ENCODE measurements at regions not wholly inside any gene's neighbourhood (a gene's known extent, or its start where the extent isn't known, plus 50 kb on each side); places are given as distances from the start of the nearest gene placed in this dataset.
A peak's percentile ranks its signal among the peaks of the same experiment; 100 is the strongest.

- DNase-seq (ENCODE audit: missing footprints), result no peak
- no peak for ATAC-seq
- intact Hi-C loops (cut with DNase I), result loop anchor here (10.0 kb wide), 1 partner anchor 433 kb away; no protein-coding TSS in a partner anchor
These were observed 125.3 kb downstream of the BUD13 start for GRCh38 chr11:116647305-116648080.

GRCh38 chr11:116646191-116646590 is 126.6 kb downstream of the BUD13 start:
- ATAC-seq (no peak), DNase-seq (ENCODE audit: missing footprints) (no peak)
- intact Hi-C loops (cut with DNase I), result loop anchor here (10.0 kb wide), 1 partner anchor 431 kb away; no protein-coding TSS in a partner anchor

DNA sequence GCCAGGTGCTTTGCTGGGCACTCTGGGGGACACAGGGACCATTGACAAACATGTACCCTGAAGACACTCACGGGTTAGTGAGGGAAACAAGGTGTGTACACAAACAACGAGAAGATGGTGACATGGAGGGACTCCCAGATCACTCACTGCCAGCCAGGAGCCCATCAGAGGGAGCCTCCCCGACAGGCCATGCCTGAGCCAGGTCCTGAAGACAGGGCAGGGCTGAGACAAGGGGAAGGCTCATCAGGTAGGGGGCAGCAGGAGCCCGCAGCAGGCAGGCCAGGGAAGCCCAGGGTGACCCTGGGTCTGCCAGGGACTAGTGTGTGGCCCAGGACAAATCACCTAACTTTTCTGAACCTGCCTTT is 127.9 kb downstream of the BUD13 start:
- intact Hi-C loops (cut with DNase I), result loop anchor here (10.0 kb wide), 1 partner anchor 430 kb away; no protein-coding TSS in a partner anchor
- DNase-seq (ENCODE audit: missing footprints) (no peak), ATAC-seq (no peak)

GRCh38 chr11:116644201-116644940 is 128.4 kb downstream of the BUD13 start:
- ATAC-seq, result no peak
- DNase-seq (ENCODE audit: missing footprints), result no peak
- intact Hi-C loops (cut with DNase I), result loop anchor here (10.0 kb wide), 1 partner anchor 430 kb away; no protein-coding TSS in a partner anchor

GRCh38 chr11:116643521-116643920 is 129.3 kb downstream of the BUD13 start:
- DNase-seq (ENCODE audit: missing footprints) (no peak), ATAC-seq (no peak)
- intact Hi-C loops (cut with DNase I), result loop anchor here (10.0 kb wide), 1 partner anchor 429 kb away; no protein-coding TSS in a partner anchor

DNA sequence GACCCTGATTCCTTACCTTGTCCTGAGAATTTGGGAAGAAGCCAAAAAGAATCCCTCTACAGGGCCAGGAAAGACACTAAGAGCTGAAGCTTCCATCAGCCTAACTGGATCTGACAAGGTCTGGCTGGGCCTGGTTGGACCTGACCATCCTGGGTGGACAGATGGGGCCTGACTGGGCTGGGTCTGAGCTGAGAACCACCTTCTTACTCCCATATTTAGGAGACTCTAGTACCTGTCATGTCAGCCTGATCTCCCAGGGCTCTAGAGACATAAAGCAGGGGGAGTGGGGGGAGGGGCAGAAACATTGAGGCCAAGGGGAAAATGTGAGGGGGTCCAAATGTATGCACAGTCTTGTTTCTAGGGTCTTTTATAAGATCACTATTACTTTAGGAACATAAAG is 129.9 kb downstream of the BUD13 start:
- ATAC-seq, result no peak
- no peak for DNase-seq (ENCODE audit: missing footprints)
- intact Hi-C loops (cut with DNase I), result loop anchor here (10.0 kb wide), 1 partner anchor 428 kb away; no protein-coding TSS in a partner anchor

GRCh38 chr11:116642481-116642880 is 130.3 kb downstream of the BUD13 start:
- DNase-seq (ENCODE audit: missing footprints), result no peak
- intact Hi-C loops (cut with DNase I), result loop anchor here (10.0 kb wide), 1 partner anchor 428 kb away; no protein-coding TSS in a partner anchor

DNA sequence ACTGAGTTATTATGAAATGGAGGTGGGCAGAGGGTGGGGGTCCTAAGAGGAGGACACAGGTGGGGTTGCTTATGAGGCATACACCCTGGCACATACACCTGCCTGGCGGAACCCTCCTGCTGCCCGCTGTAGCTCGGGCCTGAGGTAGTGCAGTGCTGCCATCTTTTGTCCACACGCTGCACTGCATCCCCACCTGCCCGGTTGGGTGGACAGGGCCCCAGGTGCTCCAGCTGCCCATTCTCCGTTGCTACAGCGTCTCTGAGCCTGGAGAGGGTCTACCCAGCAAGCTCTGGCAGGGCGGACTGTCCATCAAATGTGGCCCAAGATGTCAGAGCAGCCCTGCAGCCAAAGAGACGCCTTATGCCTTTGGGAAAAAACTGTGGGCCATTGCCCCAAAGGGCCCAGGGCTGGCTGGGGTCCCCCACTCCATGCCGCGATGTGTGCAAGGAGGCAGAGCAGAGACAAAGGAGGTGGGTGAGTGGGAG is 131.2 kb downstream of the BUD13 start:
- peak; percentile 46 for ATAC-seq
- intact Hi-C loops (cut with DNase I), result loop anchor here (1.0 to 10.0 kb wide), 2 partner anchors 187 to 427 kb away; no protein-coding TSS in a partner anchor
- DNase-seq (ENCODE audit: missing footprints), result no peak

More at GRCh38 chr11:116642481-116642880, 130.3 kb downstream of the BUD13 start:
- no peak for ATAC-seq

DNA sequence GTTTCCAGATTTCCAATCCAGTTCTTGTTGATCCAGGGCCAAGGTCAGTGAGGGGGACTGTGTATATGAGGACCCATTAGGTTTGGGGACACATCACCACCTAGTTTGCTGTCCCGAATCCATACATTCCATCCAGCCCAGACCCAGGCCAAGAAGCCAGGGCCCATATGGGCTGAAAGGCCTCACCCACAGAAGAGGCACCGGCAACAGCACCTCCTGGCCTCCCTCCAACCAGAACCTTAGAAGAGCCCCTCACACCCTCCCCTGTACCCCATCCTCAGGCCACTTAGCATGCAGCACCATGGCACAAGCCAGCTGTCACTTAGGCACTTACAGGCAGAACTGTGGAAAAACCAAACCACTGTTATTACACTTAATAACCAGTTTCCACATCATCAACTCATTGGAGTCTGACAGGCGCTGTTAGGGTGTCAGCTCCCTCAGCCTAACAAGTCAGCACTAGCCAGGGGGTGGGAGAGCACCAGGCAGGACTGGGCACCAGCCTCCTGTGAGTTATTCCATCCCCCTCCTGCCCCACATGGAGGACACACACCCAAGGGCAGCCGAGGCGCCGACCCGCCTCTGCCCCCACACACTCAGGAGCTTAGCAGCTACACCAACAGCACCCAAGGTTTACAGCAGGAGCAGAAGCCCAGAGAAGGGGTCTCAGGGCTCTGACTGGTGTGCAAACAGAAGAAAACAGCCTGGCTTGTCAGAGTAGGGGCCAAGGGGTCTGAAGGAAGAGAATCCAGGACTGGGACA is 132.0 kb downstream of the BUD13 start:
- ATAC-seq (no peak), DNase-seq (ENCODE audit: missing footprints) (no peak)
- intact Hi-C loops (cut with DNase I), result loop anchor here (1.0 to 10.0 kb wide), 2 partner anchors 187 to 426 kb away; no protein-coding TSS in a partner anchor

GRCh38 chr11:116638463-116638862 is 134.3 kb downstream of the BUD13 start:
- intact Hi-C loops (cut with DNase I), result no loop called here
- ATAC-seq (no peak), DNase-seq (ENCODE audit: missing footprints) (no peak)

GRCh38 chr11:116637766-116638165 is 135.0 kb downstream of the BUD13 start:
- intact Hi-C loops (cut with DNase I), result no loop called here
- DNase-seq (ENCODE audit: missing footprints), result no peak
- ATAC-seq, result no peak

DNA sequence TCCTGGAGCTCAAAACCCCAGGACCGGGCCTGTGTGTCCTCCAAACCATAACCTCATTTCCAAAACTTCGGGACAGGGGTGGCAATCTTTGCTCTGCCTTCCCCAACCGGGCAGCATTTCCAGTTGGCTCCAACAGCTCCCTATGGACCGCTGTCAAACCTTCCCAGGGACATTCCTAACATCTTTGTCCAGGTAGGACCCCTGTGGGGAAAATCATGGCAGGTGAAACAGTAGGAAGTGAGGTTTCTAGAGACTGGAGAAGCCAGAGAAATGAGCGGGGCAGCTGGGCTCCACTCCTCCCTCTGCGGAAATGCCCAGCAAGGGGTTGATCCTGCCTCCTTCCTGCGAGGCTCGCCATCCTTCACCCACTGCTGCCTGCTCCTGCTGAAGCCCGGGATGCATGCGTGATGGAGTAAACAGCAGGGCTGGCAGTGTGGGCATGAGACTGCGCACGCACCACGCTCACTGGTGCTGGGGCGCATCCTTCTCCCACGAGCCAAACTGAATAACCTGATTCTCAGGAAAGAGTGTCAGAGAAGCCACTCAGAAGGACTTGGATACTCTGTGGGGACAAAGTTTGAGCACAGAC is 136.4 kb downstream of the BUD13 start:
- no peak for ATAC-seq
- DNase-seq (ENCODE audit: missing footprints), result no peak

GRCh38 chr11:116631201-116631600 is 141.6 kb downstream of the BUD13 start:
- intact Hi-C loops (cut with DNase I), result no loop called here
- no peak for ATAC-seq
- no peak for DNase-seq (ENCODE audit: missing footprints)

More for the DNA sequence above, 136.4 kb downstream of the BUD13 start:
- intact Hi-C loops (cut with DNase I), result no loop called here

GRCh38 chr11:116618461-116618860 is 154.3 kb downstream of the BUD13 start:
- ATAC-seq, result no peak
- intact Hi-C loops (cut with DNase I), result no loop called here

GRCh38 chr11:116615211-116615865 is 157.4 kb downstream of the BUD13 start:
- ATAC-seq (no peak), DNase-seq (ENCODE audit: missing footprints) (no peak)
- intact Hi-C loops (cut with DNase I), result no loop called here

More at GRCh38 chr11:116618461-116618860, 154.3 kb downstream of the BUD13 start:
- DNase-seq (ENCODE audit: missing footprints), result no peak

GRCh38 chr11:116614306-116615210 is 158.2 kb downstream of the BUD13 start:
- DNase-seq (ENCODE audit: missing footprints) (no peak), ATAC-seq (no peak)
- intact Hi-C loops (cut with DNase I), result no loop called here
